Muscle layer of colon (tissue), 2 donors: ENCODE measurements at regions not wholly inside any gene's neighbourhood (a gene's known extent, or its start where the extent isn't known, plus 50 kb on each side); places are given as distances from the start of the nearest gene placed in this dataset.

Experiments used
- H3K27ac ChIP-seq: one replicate; pipeline ENCODE4 v1.7.0; 2013; ENCODE audit warnings: low read depth, mild to moderate bottlenecking, low read length, moderate library complexity
- H3K27me3 ChIP-seq, 2 donors: one replicate each; pipeline ENCODE4 v1.7.0; 2013; ENCODE audit warnings: low read length in 2 of 2, mild to moderate bottlenecking in 2 of 2; ENCODE audit not compliant: insufficient read depth in 2 of 2, control insufficient read depth in 1 of 2
- H3K36me3 ChIP-seq: one replicate; pipeline ENCODE4 v1.7.0; 2013; ENCODE audit warnings: mild to moderate bottlenecking, low read length; ENCODE audit not compliant: insufficient read depth
- H3K4me1 ChIP-seq: one replicate; pipeline ENCODE4 v1.7.0; 2013; ENCODE audit warnings: mild to moderate bottlenecking, low read length; ENCODE audit not compliant: insufficient read depth
- H3K4me3 ChIP-seq, 2 donors: one replicate each; pipeline ENCODE4 v1.7.0; 2013; ENCODE audit warnings: low read length in 2 of 2, low read depth in 1 of 2, mild to moderate bottlenecking in 1 of 2, moderate library complexity in 1 of 2
- H3K9ac ChIP-seq: one replicate; pipeline ENCODE4 v1.7.0; 2013; ENCODE audit warnings: low read length
- H3K9me3 ChIP-seq: one replicate; pipeline ENCODE4 v1.7.0; 2013; ENCODE audit warnings: mild to moderate bottlenecking, low read length
- donor health status: abdominal sarcoma.
- donor health status: Adenocarcinoma of cecum.

DNA sequence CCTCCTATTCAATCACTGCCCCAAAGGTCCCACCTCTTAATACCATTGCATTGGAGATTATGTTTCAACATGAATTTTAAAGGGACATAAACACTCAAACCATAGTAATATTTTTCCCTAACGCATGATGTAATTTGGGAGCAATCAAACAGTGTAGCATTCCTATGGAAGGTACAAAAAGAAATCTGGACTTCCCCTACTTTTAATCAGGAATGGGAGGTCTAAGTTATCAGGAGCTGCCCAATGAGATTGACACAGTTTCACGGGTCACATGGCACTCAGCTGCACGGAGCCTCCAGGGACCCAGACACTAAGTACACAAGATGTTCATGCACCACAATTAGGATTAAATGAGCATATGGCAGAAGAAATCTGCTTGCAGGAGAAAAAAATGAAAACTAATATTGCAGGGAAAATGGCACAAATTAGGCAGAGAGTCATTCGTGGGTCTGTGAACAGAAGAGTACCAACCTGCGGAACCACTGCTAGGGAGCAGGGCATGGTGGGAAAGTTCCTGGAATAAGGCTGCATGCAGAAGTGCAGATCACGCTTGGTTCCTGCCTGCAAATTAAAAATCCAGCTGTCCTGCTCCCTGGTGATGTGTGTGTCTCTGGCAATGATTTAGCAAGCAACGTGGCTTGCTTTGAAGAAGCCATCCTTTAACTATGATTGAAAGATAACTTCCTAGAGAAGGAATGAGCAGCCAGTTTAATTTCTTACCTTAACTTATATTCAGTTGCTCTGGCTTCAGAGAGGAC is 326.6 kb upstream of the ID2 start:
- H3K9ac ChIP-seq = no peak overlapping the region
- no peaks in the 10 kb centered on the region for H3K27me3 ChIP-seq
- H3K4me1 ChIP-seq = no peaks in the 10 kb centered on the region
- H3K4me3 ChIP-seq = no peak overlapping the region
- no peaks in the 10 kb centered on the region for H3K9me3 ChIP-seq
- no peak overlapping the region for H3K27ac ChIP-seq
- no peaks in the 10 kb centered on the region for H3K36me3 ChIP-seq

DNA sequence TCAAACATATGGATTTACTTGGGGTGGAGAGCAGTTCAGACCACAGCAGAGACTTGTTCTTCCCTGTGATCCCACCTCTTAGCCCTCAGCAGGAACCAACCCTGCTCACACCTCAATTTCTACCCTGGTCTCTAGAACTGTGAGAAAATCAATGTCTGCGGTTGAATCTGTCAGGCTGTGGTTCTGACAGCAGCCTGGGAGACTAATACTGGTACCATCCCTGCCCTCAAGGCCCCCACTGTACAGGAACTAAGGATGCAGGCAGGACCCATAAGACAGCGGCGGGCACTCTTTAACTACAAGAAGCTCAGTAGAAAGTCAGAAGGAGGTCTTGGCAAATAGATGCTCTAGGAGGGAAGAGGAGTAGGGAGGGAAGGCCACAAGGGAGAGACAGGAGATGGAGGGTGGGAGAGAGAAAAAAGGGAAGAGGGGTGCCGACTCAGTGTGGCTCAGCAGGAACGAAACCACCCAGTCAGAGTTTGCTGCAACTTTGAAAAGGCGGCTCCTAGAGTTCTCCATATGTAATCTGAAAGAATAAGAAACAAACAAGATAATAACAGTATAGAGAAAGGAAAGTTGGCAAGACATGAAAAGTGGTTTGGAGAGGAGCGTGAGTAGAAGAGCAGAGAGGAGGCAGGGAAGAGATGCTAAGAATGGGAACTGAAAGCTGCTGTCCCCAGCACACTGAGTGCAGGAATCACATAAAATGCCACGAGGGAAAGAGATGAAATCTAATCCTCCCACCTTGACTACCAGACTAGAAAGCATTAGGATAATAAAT is 323.9 kb upstream of the ID2 start:
- Histone ChIP-seq H3K27ac (no peak overlapping the region), H3K9me3 (no peaks in the 10 kb centered on the region), H3K36me3 (no peaks in the 10 kb centered on the region), H3K4me3 (no peak overlapping the region), H3K27me3 (no peaks in the 10 kb centered on the region), H3K4me1 (no peaks in the 10 kb centered on the region), H3K9ac (no peak overlapping the region)

DNA sequence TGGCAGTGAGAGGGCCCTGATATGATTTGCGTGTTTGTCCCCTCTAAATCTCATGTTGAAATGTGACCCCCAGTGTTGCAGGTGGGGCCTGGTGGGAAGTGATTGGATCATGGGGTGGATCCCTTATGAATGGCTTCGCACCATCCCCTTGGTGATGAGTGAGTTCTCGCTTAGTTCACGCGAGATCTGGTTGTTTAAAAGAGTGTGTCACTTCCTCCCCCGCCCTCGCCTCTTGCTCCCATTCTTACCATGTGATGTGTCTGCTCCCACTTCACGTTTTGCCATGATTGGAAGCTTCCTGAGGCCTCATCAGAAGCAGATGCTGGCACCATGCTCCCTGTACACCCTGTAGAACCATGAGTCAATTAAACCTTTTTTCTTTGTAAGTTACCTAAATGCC is 319.9 kb upstream of the ID2 start:
- H3K27ac ChIP-seq = no peak overlapping the region
- H3K4me1 ChIP-seq = no peaks in the 10 kb centered on the region
- no peak overlapping the region for H3K9ac ChIP-seq
- no peak overlapping the region for H3K4me3 ChIP-seq
- H3K27me3 ChIP-seq = no peaks in the 10 kb centered on the region
- no peaks in the 10 kb centered on the region for H3K9me3 ChIP-seq
- no peaks in the 10 kb centered on the region for H3K36me3 ChIP-seq

DNA sequence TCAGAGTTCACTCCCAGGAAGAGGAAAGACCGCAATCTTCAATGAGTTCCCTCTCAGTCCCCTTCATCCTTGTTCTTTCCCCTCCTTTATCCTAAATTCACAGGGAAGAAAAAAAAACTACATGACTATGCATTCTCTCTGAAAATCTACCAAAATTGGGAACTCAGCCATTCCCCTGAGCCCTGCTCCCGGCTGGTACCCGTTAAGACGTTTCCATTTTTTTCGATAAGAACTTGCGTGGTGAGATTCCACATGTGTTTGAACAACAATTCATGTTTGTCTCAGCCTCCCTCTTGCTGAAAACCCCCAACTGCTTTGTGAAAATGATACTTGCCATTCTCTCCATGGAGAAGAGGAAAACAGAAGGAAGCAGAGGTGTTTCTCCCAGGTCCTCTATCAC is 318.7 kb upstream of the ID2 start:
- no peak overlapping the region for H3K4me3 ChIP-seq
- no peaks in the 10 kb centered on the region for H3K4me1 ChIP-seq
- no peaks in the 10 kb centered on the region for H3K27me3 ChIP-seq
- no peaks in the 10 kb centered on the region for H3K36me3 ChIP-seq
- no peak overlapping the region for H3K9ac ChIP-seq
- no peaks in the 10 kb centered on the region for H3K9me3 ChIP-seq
- H3K27ac ChIP-seq = no peak overlapping the region

DNA sequence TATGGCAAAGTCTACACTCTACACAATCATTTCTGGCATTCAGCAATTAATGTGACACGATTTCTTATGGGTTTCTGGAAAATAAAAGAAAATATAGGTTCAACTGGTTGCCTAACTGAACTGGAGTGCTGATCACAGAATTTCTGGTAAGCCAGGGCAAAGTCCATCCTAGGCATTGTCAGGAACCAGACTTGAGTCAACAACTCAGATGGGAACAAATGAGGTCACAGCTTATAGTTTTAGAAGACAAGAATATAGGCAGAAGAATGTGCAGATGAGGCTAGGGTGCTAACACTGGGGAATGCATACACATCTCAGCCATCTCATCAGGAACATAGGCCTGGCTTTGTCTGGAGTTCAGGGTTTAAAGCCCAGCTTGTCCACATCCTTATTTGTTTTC is 317.2 kb upstream of the ID2 start:
- Histone ChIP-seq H3K9me3 (no peaks in the 10 kb centered on the region), H3K4me1 (no peaks in the 10 kb centered on the region)

DNA sequence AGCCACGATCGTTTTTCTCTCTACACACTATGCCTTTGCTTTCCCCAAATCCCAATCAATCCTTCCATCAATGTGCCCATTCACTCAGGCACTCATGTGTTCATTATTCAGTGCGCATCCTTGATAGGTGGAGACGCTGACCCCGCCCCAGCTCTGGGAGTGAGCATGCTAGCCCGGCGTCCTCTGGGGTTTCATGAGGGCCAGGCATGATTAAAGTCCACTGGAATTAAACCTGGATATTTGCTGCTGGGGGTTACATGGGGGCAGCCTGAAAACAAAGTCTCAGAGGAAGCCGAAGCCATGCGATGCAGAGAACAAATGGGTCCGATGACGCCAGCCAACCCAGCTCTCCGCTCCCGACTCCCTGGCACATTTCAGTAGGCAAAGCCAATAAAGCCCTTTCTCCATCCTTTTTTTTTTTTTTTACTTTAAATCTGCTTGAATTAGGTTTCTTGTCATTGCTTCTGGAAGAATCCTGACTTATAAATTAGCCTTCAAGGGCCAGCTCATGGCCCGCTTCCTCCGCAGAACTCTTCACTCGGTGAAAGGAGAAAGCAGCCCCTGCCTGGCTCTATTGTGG is 316.4 kb upstream of the ID2 start:
- Histone ChIP-seq H3K36me3 (no peaks in the 10 kb centered on the region), H3K27me3 (no peaks in the 10 kb centered on the region), H3K9ac (no peak overlapping the region), H3K9me3 (no peaks in the 10 kb centered on the region), H3K4me3 (no peak overlapping the region), H3K27ac (no peak overlapping the region), H3K4me1 (no peaks in the 10 kb centered on the region)

More for the DNA sequence above, 317.2 kb upstream of the ID2 start:
- Histone ChIP-seq H3K9ac (no peak overlapping the region), H3K36me3 (no peaks in the 10 kb centered on the region), H3K27ac (no peak overlapping the region), H3K4me3 (no peak overlapping the region), H3K27me3 (no peaks in the 10 kb centered on the region)

DNA sequence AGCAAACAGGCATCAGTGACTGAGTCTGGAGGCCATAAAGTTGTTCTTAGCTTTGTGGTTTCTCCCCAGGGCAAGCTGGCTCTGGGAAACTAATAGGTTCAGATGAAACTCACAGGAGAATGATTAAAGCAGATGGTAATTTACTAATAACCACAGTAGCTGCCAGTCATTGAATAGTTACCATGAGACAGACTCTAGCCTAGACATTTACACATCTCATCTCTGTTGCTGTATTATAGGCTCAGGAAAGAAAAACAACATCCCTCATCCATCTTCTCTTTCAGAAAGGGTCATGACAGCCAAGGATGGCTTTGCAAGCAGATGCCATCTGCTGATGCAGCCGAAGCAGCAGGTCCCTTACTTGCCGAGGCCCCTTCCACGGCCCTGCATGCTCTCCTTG is 314.0 kb upstream of the ID2 start:
- no peaks in the 10 kb centered on the region for H3K9me3 ChIP-seq
- H3K4me1 ChIP-seq = no peaks in the 10 kb centered on the region
- no peaks in the 10 kb centered on the region for H3K36me3 ChIP-seq
- no peaks in the 10 kb centered on the region for H3K27me3 ChIP-seq
- H3K9ac ChIP-seq = no peak overlapping the region
- H3K27ac ChIP-seq = no peak overlapping the region
- no peak overlapping the region for H3K4me3 ChIP-seq

DNA sequence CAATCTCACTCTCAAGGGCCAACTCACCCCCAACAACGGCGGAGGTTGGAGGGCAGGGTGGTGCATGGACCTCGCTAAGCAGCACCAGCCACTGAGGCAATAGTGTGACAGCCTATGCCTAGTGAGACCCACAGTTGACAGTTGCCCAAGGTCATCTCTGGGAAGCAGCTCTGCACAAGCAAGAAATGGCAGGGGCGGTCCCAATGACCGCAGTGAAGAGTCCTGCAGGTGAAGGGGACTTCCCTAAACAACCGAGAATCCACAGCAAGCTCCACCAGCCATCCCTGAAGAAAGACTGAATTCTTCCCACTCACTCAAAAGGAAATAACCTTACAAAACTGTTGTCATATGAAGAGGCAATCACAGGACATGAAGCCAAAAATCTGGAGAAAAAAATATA is 313.4 kb upstream of the ID2 start:
- Histone ChIP-seq H3K36me3 (no peaks in the 10 kb centered on the region), H3K27ac (no peak overlapping the region), H3K4me3 (no peak overlapping the region), H3K27me3 (no peaks in the 10 kb centered on the region), H3K9ac (no peak overlapping the region), H3K4me1 (no peaks in the 10 kb centered on the region), H3K9me3 (no peaks in the 10 kb centered on the region)

DNA sequence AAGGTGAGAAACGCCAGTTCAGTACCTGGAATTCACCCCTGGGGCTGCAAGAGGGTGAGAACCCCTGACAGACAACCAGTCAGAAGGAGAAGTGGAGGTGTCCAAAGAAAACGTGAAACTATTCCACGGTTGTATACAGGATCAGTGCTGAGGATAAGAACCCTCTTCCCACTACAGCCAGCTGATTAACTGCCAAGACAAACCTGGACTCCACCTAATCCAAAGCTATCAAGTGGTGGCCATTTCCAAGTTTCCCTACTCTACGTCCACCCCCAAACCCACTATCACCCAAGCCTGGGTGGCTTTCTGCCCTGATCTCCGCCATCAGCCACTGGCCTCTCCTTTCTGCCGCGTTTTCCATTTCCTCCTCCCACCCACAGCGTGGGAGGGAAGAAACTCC is 312.3 kb upstream of the ID2 start:
- no peaks in the 10 kb centered on the region for H3K27me3 ChIP-seq
- no peak overlapping the region for H3K27ac ChIP-seq
- no peaks in the 10 kb centered on the region for H3K36me3 ChIP-seq
- H3K9ac ChIP-seq = no peak overlapping the region
- H3K4me1 ChIP-seq = no peaks in the 10 kb centered on the region
- H3K9me3 ChIP-seq = no peaks in the 10 kb centered on the region
- H3K4me3 ChIP-seq = no peak overlapping the region

DNA sequence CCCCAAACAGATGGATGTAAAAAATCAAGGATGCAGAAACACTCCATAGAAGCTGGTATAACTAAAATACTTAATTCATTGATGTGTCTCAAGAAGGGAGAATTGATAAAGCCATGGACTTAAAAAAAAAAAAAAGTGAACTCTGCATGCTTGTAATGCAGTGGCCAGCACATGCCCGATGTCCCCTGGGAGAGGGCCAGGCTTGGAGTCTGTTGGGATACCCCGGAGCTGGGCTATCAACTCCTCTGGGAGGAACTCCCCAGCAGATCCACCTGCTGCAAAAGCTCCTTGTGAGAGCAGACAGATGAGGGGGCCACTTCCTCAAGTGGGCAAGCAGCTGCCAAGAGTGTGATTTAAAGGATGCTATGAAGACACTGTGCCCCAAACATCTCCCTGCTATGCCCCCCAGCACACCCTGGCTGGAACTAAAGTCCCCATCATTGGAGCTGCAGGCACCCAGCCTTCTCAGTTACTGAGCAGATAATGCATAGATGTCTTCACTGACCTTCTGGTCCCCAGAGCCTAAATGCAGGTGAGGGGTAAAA is 311.5 kb upstream of the ID2 start:
- Histone ChIP-seq H3K4me3 (no peak overlapping the region), H3K27ac (no peak overlapping the region), H3K36me3 (no peaks in the 10 kb centered on the region), H3K27me3 (no peaks in the 10 kb centered on the region), H3K4me1 (no peaks in the 10 kb centered on the region), H3K9me3 (no peaks in the 10 kb centered on the region), H3K9ac (no peak overlapping the region)

DNA sequence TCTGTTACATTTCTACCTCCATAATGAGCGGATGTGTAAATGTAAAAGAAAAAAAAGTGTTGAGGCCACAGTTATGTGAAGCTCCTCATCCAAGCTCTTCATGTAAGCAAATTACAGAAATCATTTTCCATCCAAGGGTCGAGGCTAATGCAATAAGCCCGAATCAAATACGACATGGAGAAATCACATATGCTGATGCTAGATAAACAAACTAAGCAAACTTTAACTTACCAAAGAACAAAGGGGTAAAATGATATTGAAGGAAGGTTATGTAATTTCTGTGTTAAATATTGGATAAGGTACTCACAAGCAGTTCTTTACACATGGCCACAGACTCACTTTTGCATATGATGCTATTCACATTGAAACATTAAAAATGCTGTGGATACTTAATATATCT is 310.2 kb upstream of the ID2 start:
- Histone ChIP-seq H3K36me3 (no peaks in the 10 kb centered on the region), H3K4me1 (no peaks in the 10 kb centered on the region), H3K9me3 (no peaks in the 10 kb centered on the region), H3K27ac (no peak overlapping the region), H3K9ac (no peak overlapping the region), H3K27me3 (no peaks in the 10 kb centered on the region), H3K4me3 (no peak overlapping the region)
